HT1080 (cell line): ENCODE measurements at regions not wholly inside any gene's neighbourhood (a gene's known extent, or its start where the extent isn't known, plus 50 kb on each side); places are given as distances from the start of the nearest gene placed in this dataset.

Source experiments
- DNase-seq: peaks from one replicate; pipeline ENCODE4 v3.0.0-alpha.2; 2015; ENCODE audit warnings: low read depth

DNA sequence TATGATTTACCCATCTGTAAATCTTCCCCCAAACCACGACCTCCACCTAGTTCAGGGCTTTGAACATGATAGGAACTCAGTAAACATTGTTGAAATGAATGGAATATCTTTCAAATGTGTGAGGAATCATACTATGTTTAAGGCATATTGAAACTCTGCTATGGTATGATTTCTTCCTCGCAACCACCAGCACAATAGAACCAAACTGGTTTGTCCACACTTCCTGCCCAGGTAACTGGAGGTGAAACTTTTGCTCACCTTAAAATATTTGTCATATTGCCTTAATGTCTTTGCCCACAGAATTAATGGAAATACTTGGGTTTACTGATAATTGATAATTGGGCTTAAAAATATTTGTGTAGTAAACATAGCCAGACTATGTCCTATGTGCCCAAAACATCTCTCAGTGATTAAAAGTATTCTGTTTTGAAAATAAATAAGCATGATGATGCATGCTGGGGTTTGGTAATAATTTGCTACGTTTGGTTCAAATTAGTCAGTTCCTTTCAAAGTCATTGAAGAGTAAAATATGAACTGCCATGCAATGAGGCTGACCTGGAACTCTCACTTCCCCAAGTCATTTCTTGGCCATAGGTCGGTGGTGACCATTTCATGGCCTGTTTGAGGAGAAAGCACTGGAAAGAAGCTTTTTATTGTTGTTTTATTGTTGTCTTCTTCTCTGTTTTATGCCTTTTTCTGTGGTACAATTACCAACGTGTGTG lies 73.3 kb downstream of the TNFSF18 start:
- DNase-seq, result no peak

DNA sequence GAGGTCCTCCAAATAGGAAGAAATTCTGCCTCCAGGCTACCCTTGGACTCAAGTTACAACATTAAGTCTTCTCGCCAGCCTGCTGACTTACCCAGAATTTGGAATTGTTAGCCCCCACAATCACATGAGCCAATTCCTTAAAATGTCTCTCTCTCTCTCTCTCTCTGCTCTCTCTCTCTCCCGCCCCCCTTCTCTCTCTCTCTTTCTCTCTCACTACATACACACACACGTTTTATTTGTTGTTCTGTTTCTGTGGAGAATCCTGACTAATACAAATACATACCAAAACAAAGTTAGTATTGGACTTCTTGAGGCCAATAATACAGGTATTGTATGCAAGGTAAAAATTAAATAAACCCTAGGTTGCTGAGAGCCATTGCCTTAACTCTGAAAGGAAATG lies 72.1 kb downstream of the TNFSF18 start:
- DNase-seq, result no peak

DNA sequence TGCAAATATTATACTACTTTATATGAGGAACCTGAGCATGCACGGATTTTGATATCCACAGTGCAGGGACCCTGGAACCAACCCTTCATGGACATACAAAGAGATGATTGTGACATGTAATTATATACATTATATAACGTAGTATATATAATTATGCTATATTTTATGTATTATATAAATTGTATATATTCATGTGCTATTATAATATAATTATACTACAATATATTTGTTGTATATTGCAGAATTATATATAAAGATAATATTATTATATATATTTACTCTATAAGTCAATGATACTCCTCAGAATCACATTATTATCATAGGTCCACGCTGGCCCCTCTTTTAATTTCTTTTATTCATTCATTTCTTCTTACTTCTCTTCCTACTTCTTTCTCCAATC lies 70.9 kb downstream of the TNFSF18 start:
- DNase-seq, result no peak

DNA sequence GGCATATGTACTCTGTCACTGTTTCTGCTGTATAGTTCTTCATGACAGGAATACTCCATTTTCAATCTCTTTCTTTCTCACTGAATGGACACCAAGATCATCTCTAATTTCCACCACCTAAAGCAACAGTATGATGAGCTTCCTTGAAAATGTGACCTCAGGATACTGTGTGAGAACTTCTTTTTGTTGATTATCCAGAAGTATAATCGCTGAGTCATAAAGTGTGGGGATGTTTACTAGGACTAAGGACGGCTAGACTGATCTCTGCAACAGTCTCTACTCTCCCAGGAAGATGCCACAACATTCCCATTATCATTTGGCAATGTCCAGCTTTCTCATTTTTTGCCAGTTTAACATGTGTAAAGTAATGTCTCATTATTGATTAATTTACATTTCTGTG lies 70.3 kb downstream of the TNFSF18 start:
- DNase-seq, result peak; percentile 41

DNA sequence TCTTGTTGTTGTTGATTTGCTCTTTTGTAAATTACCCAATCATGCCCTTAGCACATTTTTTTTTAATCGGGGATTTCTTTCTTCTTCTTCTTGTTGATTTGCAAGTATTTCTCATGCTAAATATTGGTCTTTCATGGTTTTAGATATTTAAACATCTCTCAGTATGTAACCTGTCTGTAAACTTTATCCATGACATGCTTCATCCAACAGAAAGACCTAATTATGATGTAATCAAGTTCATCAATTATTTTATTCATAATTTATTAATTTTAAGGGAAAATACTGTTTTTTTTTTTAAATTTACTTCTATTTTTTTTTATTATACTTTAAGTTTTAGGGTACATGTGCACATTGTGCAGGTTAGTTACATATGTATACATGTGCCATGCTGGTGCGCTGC lies 69.8 kb downstream of the TNFSF18 start:
- DNase-seq, result no peak
